ENCODE measurements at regions not wholly inside any gene's neighbourhood (a gene's known extent, or its start where the extent isn't known, plus 50 kb on each side); places are given as distances from the start of the nearest gene placed in this dataset.

DNA sequence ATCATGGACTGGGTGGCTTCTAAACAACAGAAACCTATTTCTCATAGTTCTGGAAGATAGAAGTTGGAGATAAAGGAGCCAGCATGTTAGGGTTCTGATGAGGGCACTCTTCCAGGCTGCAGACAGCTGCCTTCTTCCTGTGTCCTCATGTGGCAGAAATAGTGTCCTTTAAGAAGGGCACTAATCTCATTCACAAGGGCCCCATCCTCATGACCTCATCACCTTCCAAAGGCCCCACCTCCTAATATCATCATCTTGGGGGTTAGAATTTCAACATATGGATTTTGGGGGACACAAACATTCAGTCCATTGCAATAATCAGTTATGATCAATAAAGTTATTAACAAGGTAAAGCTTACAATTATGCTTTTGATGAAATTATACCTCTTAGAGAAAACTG is 130.8 kb upstream of the SLC22A23 start:
- DNase-seq, result no peak
- Histone ChIP-seq H3K9ac (ENCODE audit: low read depth in 2 of 2, low read length in 2 of 2) (no peak overlapping the region), H3K4me3 (no peak overlapping the region), H3K4me1 (no peaks in the 10 kb centered on the region), H3K27me3 (no peaks in the 10 kb centered on the region), H3K9me3 (no peaks in the 10 kb centered on the region), H3K27ac (no peak overlapping the region), H3K36me3 (no peaks in the 10 kb centered on the region)
- intact Hi-C loops (cut with DNase I), result no loop called here
- TF ChIP-seq CTCF (IDR thresholded peaks at IDR 0.05), result no peak

- intact Hi-C loops (cut with DNase I), result no loop called here
- H3K27me3 ChIP-seq, result no peaks in the 10 kb centered on the region
- no peak for DNase-seq
- H3K9me3 ChIP-seq, result no peaks in the 10 kb centered on the region
- no peak overlapping the region for H3K4me3 ChIP-seq
- no peaks in the 10 kb centered on the region for H3K4me1 ChIP-seq
- no peak for TF ChIP-seq CTCF (IDR thresholded peaks at IDR 0.05)
- H3K36me3 ChIP-seq, result no peaks in the 10 kb centered on the region
- H3K9ac ChIP-seq (ENCODE audit: low read depth in 2 of 2, low read length in 2 of 2), result no peak overlapping the region
- H3K27ac ChIP-seq, result no peak overlapping the region
Observed at GRCh38 chr6:3585320-3585935, 128.6 kb upstream of the SLC22A23 start.

DNA sequence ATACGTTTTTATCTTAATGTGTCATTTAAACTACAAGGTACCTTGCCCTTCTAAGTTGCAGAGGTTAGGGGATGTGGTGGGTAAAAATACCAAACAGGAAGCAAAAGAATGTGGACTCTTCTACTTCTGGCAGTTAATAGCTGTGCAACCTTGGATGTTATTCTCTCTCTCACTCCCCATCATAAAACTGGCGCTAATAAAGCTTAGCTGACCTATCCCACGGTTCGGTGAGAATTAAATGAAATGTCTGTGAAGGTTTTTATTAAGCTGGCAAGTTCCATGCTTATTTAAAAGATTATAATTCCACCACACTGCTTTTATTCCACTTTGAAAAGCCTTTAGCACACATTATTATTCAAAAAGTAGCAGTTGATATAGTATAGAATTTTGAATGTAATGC is 127.8 kb upstream of the SLC22A23 start:
- no peak for DNase-seq

GRCh38 chr6:3581469-3581868 is 124.6 kb upstream of the SLC22A23 start:
- Histone ChIP-seq H3K4me3 (no peak overlapping the region), H3K27me3 (no peaks in the 10 kb centered on the region), H3K9ac (ENCODE audit: low read depth in 2 of 2, low read length in 2 of 2) (no peak overlapping the region), H3K27ac (no peak overlapping the region), H3K9me3 (no peaks in the 10 kb centered on the region), H3K36me3 (no peaks in the 10 kb centered on the region), H3K4me1 (no peaks in the 10 kb centered on the region)
- no peak for DNase-seq
- TF ChIP-seq CTCF (IDR thresholded peaks at IDR 0.05), result no peak
- intact Hi-C loops (cut with DNase I), result no loop called here

More for the DNA sequence above, 127.8 kb upstream of the SLC22A23 start:
- no peaks in the 10 kb centered on the region for H3K4me1 ChIP-seq
- H3K27me3 ChIP-seq, result no peaks in the 10 kb centered on the region
- no peak overlapping the region for H3K27ac ChIP-seq
- H3K9me3 ChIP-seq, result no peaks in the 10 kb centered on the region
- no peaks in the 10 kb centered on the region for H3K36me3 ChIP-seq
- intact Hi-C loops (cut with DNase I), result no loop called here
- H3K9ac ChIP-seq (ENCODE audit: low read depth in 2 of 2, low read length in 2 of 2), result no peak overlapping the region
- no peak overlapping the region for H3K4me3 ChIP-seq
- TF ChIP-seq CTCF (IDR thresholded peaks at IDR 0.05), result no peak

- intact Hi-C loops (cut with DNase I), result no loop called here
- no peak for TF ChIP-seq CTCF (IDR thresholded peaks at IDR 0.05)
- Histone ChIP-seq H3K27ac (no peak overlapping the region), H3K9ac (ENCODE audit: low read depth in 2 of 2, low read length in 2 of 2) (no peak overlapping the region), H3K4me1 (no peaks in the 10 kb centered on the region), H3K9me3 (no peaks in the 10 kb centered on the region), H3K36me3 (no peaks in the 10 kb centered on the region), H3K4me3 (no peak overlapping the region), H3K27me3 (no peaks in the 10 kb centered on the region)
- DNase-seq, result no peak
Observed at GRCh38 chr6:3579652-3580175, 122.9 kb upstream of the SLC22A23 start.

Data from colonic mucosa (tissue), 4 donors.